Mesendoderm (in vitro differentiated cells): ENCODE measurements at regions not wholly inside any gene's neighbourhood (a gene's known extent, or its start where the extent isn't known, plus 50 kb on each side); places are given as distances from the start of the nearest gene placed in this dataset.

Experiments
- DNase-seq: peaks from one replicate; pipeline ENCODE4 v3.0.0; 2013
- H2AK5ac ChIP-seq: 2 replicates; pipeline ENCODE4 v1.6.1; 2013; ENCODE audit warnings: low read length, inconsistent platforms
- H2BK120ac ChIP-seq: 2 replicates; pipeline ENCODE4 v1.6.1; 2013; ENCODE audit warnings: low read depth, mild to moderate bottlenecking, low read length, moderate library complexity, mixed read lengths
- H2BK15ac ChIP-seq: replicated peaks from 2 replicates; pipeline ENCODE4 v1.6.1; 2013; ENCODE audit warnings: low read depth, mild to moderate bottlenecking, moderate library complexity
- H2BK5ac ChIP-seq: 2 replicates; pipeline ENCODE4 v1.6.1; 2013; ENCODE audit warnings: low read length, inconsistent platforms
- H3K18ac ChIP-seq: 2 replicates; pipeline ENCODE4 v1.6.1; 2013; ENCODE audit warnings: mild to moderate bottlenecking, low read length, mixed read lengths
- H3K23ac ChIP-seq: one replicate; pipeline ENCODE4 v1.6.1; 2013; ENCODE audit warnings: low read length
- H3K27ac ChIP-seq: 2 replicates; pipeline ENCODE4 v1.5.1; 2013; ENCODE audit warnings: low read depth, mild to moderate bottlenecking, inconsistent platforms, low read length, moderate library complexity
- H3K27me3 ChIP-seq: 2 replicates; pipeline ENCODE4 v1.6.1; 2013; ENCODE audit warnings: low read length, control low read depth, mild to moderate bottlenecking, inconsistent platforms; ENCODE audit not compliant: insufficient read depth, poor library complexity
- H3K36me3 ChIP-seq: 2 replicates; pipeline ENCODE4 v1.6.1; 2013; ENCODE audit warnings: low read length, inconsistent platforms; ENCODE audit not compliant: control insufficient read depth, insufficient read depth
- H3K4ac ChIP-seq: one replicate; pipeline ENCODE4 v1.6.1; 2013; ENCODE audit warnings: low read depth, mild to moderate bottlenecking, low read length, moderate library complexity
- H3K4me1 ChIP-seq: 2 replicates; pipeline ENCODE4 v1.6.1; 2013; ENCODE audit warnings: low read depth, low read length, inconsistent platforms; ENCODE audit not compliant: control insufficient read depth
- H3K4me2 ChIP-seq: 2 replicates; pipeline ENCODE4 v1.6.1; 2013; ENCODE audit warnings: low read length
- H3K4me3 ChIP-seq: 2 replicates; pipeline ENCODE4 v1.5.1; 2013; ENCODE audit warnings: mild to moderate bottlenecking, low read length
- H3K56ac ChIP-seq: one replicate; pipeline ENCODE4 v1.6.1; 2013; ENCODE audit warnings: low read length
- H3K79me1 ChIP-seq: 2 replicates; pipeline ENCODE4 v1.6.1; 2013; ENCODE audit warnings: low read length, inconsistent platforms
- H3K79me2 ChIP-seq: 2 replicates; pipeline ENCODE4 v1.6.1; 2013; ENCODE audit warnings: mild to moderate bottlenecking, low read length; ENCODE audit not compliant: control insufficient read depth, insufficient read depth
- H3K9ac ChIP-seq: 2 replicates; pipeline ENCODE4 v1.6.1; 2013; ENCODE audit warnings: low read length, inconsistent platforms
- H4K5ac ChIP-seq: one replicate; pipeline ENCODE4 v1.6.1; 2013; ENCODE audit warnings: low read length
- H4K8ac ChIP-seq: one replicate; pipeline ENCODE4 v1.6.1; 2013; ENCODE audit warnings: low read depth, mild to moderate bottlenecking, control low read depth, low read length, moderate library complexity
- WGBS: extraction: QIAGEN DNeasy Blood & Tissue Kit; methylation state at CpG from one replicate; pipeline ENCODE4 v1.1.7; 2013; ENCODE audit warnings: low lambda C conversion rate, missing lambda C conversion rate; ENCODE audit not compliant: insufficient coverage; ENCODE audit errors: extremely low coverage; 5-methylcytosine and 5-hydroxymethylcytosine counted together

DNA sequence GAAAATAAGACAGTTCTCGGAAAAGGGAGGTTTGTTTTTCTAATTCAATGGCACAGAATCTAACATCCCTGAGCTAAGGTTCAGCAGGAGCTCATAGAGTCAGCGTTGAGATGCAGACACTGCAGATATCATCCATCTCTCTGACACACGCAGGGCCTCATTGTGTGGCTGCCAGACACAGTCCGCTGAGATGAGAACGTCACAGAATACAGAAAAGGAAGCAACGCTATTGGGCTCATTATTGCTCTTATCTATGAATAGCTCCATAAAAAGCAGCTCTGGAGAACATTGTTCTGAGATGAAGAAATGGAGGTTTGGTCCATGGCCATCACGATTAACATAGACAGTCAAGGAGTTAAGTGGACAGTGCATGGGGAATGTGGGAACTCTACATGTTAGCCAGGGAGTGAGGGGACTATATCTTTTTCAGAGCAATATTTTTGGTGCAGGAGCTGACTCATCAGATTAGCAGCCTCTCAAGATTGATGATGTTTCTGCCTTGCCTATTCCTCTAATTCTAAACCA lies 771.6 kb upstream of the CXADR start:
- Histone ChIP-seq H3K23ac (no peak overlapping the region), H4K8ac (no peak overlapping the region), H3K4ac (no peak overlapping the region), H2BK15ac (no peak overlapping the region), H3K79me2 (no peaks in the 10 kb centered on the region), H3K4me3 (no peak overlapping the region), H3K36me3 (no peaks in the 10 kb centered on the region), H2BK120ac (no peak overlapping the region), H3K56ac (no peak overlapping the region), H3K4me2 (no peak overlapping the region), H4K5ac (no peak overlapping the region), H3K27me3 (no peaks in the 10 kb centered on the region), H2AK5ac (no peak overlapping the region), H2BK5ac (no peak overlapping the region), H3K79me1 (no peaks in the 10 kb centered on the region), H3K18ac (no peak overlapping the region), H3K27ac (no peak overlapping the region), H3K9ac (no peak overlapping the region), H3K4me1 (no peaks in the 10 kb centered on the region)
- DNase-seq = no peak
- WGBS = no CpG with 5 or more reads among the region's 7 CpGs

DNA sequence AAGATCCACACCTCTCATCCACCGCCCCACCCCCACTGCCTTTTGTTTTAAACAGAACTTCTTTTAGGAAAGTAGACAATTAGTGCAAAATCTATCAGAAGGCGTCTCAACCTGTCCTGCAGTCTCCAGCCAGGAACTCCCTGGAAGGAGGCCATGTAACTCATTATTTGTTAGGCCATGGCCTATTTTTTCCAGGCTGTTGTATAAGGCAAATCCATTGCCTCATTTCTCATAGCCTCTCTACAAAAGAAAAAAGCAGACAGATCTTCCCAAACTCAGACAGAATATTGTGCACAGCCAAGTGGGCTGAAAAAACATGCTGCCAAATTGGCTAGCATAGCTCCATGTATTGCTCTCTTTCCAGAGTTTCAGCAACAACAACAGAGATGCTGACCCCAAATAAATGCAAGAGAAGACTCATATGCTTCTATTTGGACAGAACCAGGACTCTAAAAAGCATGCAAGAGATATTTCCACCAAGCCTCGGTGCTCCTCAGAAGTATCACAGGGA lies 770.7 kb upstream of the CXADR start:
- Histone ChIP-seq H3K4me1 (no peaks in the 10 kb centered on the region), H4K5ac (no peak overlapping the region), H3K27ac (no peak overlapping the region), H2BK15ac (no peak overlapping the region), H3K56ac (no peak overlapping the region), H3K79me2 (no peaks in the 10 kb centered on the region), H4K8ac (no peak overlapping the region), H3K4me2 (no peak overlapping the region), H2AK5ac (no peak overlapping the region), H3K79me1 (no peaks in the 10 kb centered on the region), H3K4me3 (no peak overlapping the region), H3K27me3 (no peaks in the 10 kb centered on the region), H3K23ac (no peak overlapping the region), H2BK120ac (no peak overlapping the region), H2BK5ac (no peak overlapping the region), H3K4ac (no peak overlapping the region), H3K9ac (no peak overlapping the region), H3K18ac (no peak overlapping the region), H3K36me3 (no peaks in the 10 kb centered on the region)
- no CpG with 5 or more reads among the region's 3 CpGs for WGBS
- DNase-seq = no peak

- no peak for DNase-seq
- Histone ChIP-seq H3K9ac (no peak overlapping the region), H3K79me2 (no peaks in the 10 kb centered on the region), H2BK15ac (no peak overlapping the region), H3K79me1 (no peaks in the 10 kb centered on the region), H2AK5ac (no peak overlapping the region), H3K4me2 (no peak overlapping the region), H2BK120ac (no peak overlapping the region), H4K8ac (no peak overlapping the region), H3K4ac (no peak overlapping the region), H3K4me3 (no peak overlapping the region), H3K56ac (no peak overlapping the region), H3K23ac (no peak overlapping the region), H3K4me1 (no peaks in the 10 kb centered on the region), H4K5ac (no peak overlapping the region), H3K27me3 (no peaks in the 10 kb centered on the region), H2BK5ac (no peak overlapping the region), H3K27ac (no peak overlapping the region), H3K36me3 (no peaks in the 10 kb centered on the region), H3K18ac (no peak overlapping the region)
- WGBS = no CpG with 5 or more reads among the region's 5 CpGs
These were observed 770.1 kb upstream of the CXADR start for GRCh38 chr21:16742741-16743140.

DNA sequence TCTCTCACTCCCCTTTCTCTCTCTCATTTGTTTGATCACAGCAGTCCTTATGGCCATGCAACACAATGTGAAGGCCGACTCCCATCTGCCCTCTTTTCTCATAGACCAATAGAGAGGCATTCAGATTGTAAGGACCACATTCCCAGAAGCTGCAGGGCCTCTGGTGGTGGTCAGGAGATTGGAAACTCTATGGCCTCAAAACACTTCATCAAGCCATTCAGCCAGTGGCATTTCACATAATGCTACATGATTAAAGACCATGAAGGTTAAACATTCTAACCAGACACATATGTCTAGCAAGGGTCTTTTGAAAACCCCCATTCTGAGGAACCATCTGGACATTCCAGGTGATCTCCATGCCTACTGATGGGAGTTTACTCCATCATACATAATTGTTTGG lies 769.5 kb upstream of the CXADR start:
- DNase-seq = no peak
- no CpG with 5 or more reads among the region's 1 CpG for WGBS
- H4K5ac ChIP-seq = no peak overlapping the region
- no peak overlapping the region for H3K4me2 ChIP-seq
- H3K79me1 ChIP-seq = no peaks in the 10 kb centered on the region
- H3K56ac ChIP-seq = no peak overlapping the region
- no peak overlapping the region for H2BK5ac ChIP-seq
- no peak overlapping the region for H2BK120ac ChIP-seq
- H3K18ac ChIP-seq = no peak overlapping the region
- H3K27ac ChIP-seq = no peak overlapping the region
- no peak overlapping the region for H3K4ac ChIP-seq
- no peaks in the 10 kb centered on the region for H3K4me1 ChIP-seq
- no peak overlapping the region for H4K8ac ChIP-seq
- no peak overlapping the region for H2AK5ac ChIP-seq
- H3K23ac ChIP-seq = no peak overlapping the region
- no peaks in the 10 kb centered on the region for H3K79me2 ChIP-seq
- H2BK15ac ChIP-seq = no peak overlapping the region
- H3K4me3 ChIP-seq = no peak overlapping the region
- H3K36me3 ChIP-seq = no peaks in the 10 kb centered on the region
- no peak overlapping the region for H3K9ac ChIP-seq
- H3K27me3 ChIP-seq = no peaks in the 10 kb centered on the region

DNA sequence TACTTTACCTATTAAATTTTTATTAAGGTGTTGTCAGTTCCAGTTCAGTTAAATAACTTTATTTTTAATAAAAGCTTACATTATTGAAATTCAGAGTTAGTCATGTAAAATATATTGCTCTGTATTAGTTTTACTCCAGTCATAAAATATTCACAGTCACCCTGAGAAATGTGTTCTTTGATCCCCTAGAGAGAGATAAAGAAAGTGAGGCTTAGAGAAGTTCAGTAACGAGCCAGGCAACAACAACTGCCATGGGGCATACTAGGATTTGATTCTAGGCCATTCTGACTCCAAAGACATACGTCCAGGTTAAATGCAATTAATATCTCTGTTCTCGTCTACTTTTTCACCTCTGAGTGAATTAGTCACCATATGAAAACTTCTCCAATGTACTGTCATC lies 761.9 kb upstream of the CXADR start:
- no CpG with 5 or more reads among the region's 3 CpGs for WGBS
- no peak overlapping the region for H3K23ac ChIP-seq
- H3K18ac ChIP-seq = no peak overlapping the region

More for the DNA sequence above, 761.9 kb upstream of the CXADR start:
- no peak overlapping the region for H2BK5ac ChIP-seq
- H3K4ac ChIP-seq = no peak overlapping the region
- DNase-seq = no peak
- no peak overlapping the region for H3K4me2 ChIP-seq
- no peak overlapping the region for H3K9ac ChIP-seq
- H3K4me1 ChIP-seq = no peaks in the 10 kb centered on the region
- H3K36me3 ChIP-seq = no peaks in the 10 kb centered on the region
- H4K5ac ChIP-seq = no peak overlapping the region
- H3K27ac ChIP-seq = no peak overlapping the region
- H3K56ac ChIP-seq = no peak overlapping the region
- H3K27me3 ChIP-seq = no peaks in the 10 kb centered on the region
- no peaks in the 10 kb centered on the region for H3K79me2 ChIP-seq
- H2BK120ac ChIP-seq = no peak overlapping the region
- H2BK15ac ChIP-seq = no peak overlapping the region
- H4K8ac ChIP-seq = no peak overlapping the region
- H3K4me3 ChIP-seq = no peak overlapping the region
- H3K79me1 ChIP-seq = no peaks in the 10 kb centered on the region
- H2AK5ac ChIP-seq = no peak overlapping the region
